Adrenal gland (tissue), 9 donors: ENCODE measurements at regions not wholly inside any gene's neighbourhood (a gene's known extent, or its start where the extent isn't known, plus 50 kb on each side); places are given as distances from the start of the nearest gene placed in this dataset.

Source experiments
- DNase-seq, 7 donors: peaks; one replicate each; pipeline ENCODE4 v3.0.0-alpha.2; 2019 to 2020
- H3K27ac ChIP-seq, 5 donors: fragments of 200-600 bp; sonication (generic) in 4 of 5; 1 replicate in 3 of 5; 2 replicates in 2 of 5; pipeline versions ENCODE4 v1.5.1 to v1.8.0; 2016 to 2020; ENCODE audit warnings: mild to moderate bottlenecking in 1 of 5
- H3K27me3 ChIP-seq: fragments of 200-600 bp; 2 replicates; pipeline ENCODE4 v1.8.0; 2021
- H3K36me3 ChIP-seq, 2 donors: fragments of 200-600 bp; replicated peaks in 1 of 2; 1 replicate in 1 of 2; 2 replicates in 1 of 2; pipeline versions ENCODE4 v1.5.1 to v1.8.0; 2018 to 2022
- H3K4me1 ChIP-seq, 2 donors: fragments of 200-600 bp; replicated peaks in 1 of 2; 1 replicate in 1 of 2; 2 replicates in 1 of 2; pipeline versions ENCODE4 v1.5.1 to v1.8.0; 2018 to 2021
- H3K4me3 ChIP-seq, 4 donors: fragments of 200-600 bp; sonication (generic) in 3 of 4; one replicate each; pipeline ENCODE4 v1.5.1; 2016 to 2018
- H3K9me3 ChIP-seq, 3 donors: fragments of 200-600 bp; sonication (generic) in 1 of 3; replicated peaks in 1 of 3; 1 replicate in 2 of 3; 2 replicates in 1 of 3; pipeline versions ENCODE4 v1.5.1 to v1.8.0; 2016 to 2021
- POLR2A ChIP-seq, 2 donors: fragments of 450-650 bp; IDR thresholded peaks; one replicate each; pipeline ENCODE4 v1.6.1; 2017; ENCODE audit warnings: antibody characterized with exemption in 2 of 2, mild to moderate bottlenecking in 2 of 2, moderate library complexity in 1 of 2
- WGBS, 4 donors: extraction: QIAGEN DNeasy Blood & Tissue Kit in 2 of 4; methylation state at CpG; one replicate each; pipeline versions ENCODE4 v1.1.5 to v1.1.7; 2013 to 2017; 5-methylcytosine and 5-hydroxymethylcytosine counted together
- intact Hi-C, 2 donors: fragments of 100-400 bp; cut with DNase I; formaldehyde crosslinking; loops; one replicate each; pipeline versions ENCODE4 v1.14.1 to v1.15.0; 2022 to 2023
- TF ChIP-seq, protein P1 (sequence below), 6 experiments: fragments of 450-650 bp in 4 of 6; fragments of 200-600 bp in 2 of 6; sonication (generic) in 1 of 6; IDR thresholded peaks; 1 replicate in 5 of 6; 2 replicates in 1 of 6; pipeline versions ENCODE4 v1.5.1 to v1.8.0; 2016 to 2021; ENCODE audit warnings: antibody characterized with exemption in 6 of 6, mild to moderate bottlenecking in 2 of 6, moderate library complexity in 1 of 6
- donor health status: healthy with polysubstance abuse.
- donor health status: Bipolar disorder and iron deficiency.
- donor health status: DM: yes; HTN: yes; CAD: no.
- donor health status: DM: no; HTN: no; CAD: no.
- donor health status: DM: no; HTN: no; CAD: no.

DNA sequence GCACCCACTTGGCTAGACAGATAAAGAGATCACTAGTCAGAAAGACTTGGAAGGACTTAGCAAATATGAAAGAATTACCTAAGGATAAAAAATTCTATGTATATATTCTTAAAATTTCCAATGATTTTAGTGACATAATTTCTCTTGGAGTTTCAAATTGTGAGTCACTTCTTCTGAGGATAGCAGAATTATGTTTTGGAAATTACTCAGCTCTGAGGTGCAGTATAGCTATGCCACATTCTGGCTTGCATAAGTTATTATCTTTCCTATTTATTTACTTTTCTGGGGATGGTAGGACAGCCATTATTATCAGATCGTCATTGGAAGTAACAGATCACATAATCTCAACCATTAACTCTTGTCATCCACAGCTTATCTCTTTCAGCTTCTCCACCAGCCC, 853.5 kb downstream of the TRIML1 start:
- Histone ChIP-seq H3K9me3 (no peaks in the 10 kb centered on the region), H3K27ac (no peak overlapping the region), H3K4me1 (no peaks in the 10 kb centered on the region), H3K27me3 (no peaks in the 10 kb centered on the region), H3K36me3 (no peaks in the 10 kb centered on the region), H3K4me3 (no peak overlapping the region)
- DNase-seq = no peak
- intact Hi-C loops = no loop called here
- WGBS, 4 donors = 56 to 76% (median 66%) methylated on average over 1 of the region's 1 CpG
- TF ChIP-seq, protein P1, sequence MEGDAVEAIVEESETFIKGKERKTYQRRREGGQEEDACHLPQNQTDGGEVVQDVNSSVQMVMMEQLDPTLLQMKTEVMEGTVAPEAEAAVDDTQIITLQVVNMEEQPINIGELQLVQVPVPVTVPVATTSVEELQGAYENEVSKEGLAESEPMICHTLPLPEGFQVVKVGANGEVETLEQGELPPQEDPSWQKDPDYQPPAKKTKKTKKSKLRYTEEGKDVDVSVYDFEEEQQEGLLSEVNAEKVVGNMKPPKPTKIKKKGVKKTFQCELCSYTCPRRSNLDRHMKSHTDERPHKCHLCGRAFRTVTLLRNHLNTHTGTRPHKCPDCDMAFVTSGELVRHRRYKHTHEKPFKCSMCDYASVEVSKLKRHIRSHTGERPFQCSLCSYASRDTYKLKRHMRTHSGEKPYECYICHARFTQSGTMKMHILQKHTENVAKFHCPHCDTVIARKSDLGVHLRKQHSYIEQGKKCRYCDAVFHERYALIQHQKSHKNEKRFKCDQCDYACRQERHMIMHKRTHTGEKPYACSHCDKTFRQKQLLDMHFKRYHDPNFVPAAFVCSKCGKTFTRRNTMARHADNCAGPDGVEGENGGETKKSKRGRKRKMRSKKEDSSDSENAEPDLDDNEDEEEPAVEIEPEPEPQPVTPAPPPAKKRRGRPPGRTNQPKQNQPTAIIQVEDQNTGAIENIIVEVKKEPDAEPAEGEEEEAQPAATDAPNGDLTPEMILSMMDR (IDR thresholded peaks at IDR 0.05) = no peak
- TF ChIP-seq POLR2A (IDR thresholded peaks at IDR 0.05) = no peak

DNA sequence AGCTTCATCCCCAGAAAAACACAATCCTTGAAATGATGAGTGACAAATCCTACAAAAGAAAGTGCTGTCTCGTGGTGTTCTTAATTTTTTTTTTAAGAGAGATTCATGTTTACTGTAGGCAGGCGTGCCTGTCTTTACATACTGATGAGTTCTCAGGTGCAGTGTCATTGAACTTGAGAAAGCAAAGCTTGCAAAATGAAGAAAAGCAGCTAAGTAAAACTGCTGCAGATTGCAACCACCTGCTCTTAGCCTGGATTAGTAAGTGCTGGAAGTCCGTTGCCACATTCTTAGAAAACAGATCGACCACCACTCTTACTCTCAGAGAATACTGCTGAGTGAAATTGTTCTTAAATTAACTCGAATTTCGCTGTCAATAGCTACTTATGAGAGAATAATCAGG, 854.6 kb downstream of the TRIML1 start:
- intact Hi-C loops = no loop called here
- H3K4me3 ChIP-seq = no peak overlapping the region
- no peaks in the 10 kb centered on the region for H3K36me3 ChIP-seq
- no peaks in the 10 kb centered on the region for H3K27me3 ChIP-seq
- H3K27ac ChIP-seq = no peak overlapping the region
- DNase-seq = no peak
- no peaks in the 10 kb centered on the region for H3K9me3 ChIP-seq
- H3K4me1 ChIP-seq = no peaks in the 10 kb centered on the region
- 61 to 78% (median 74%) methylated on average over 6 of the region's 6 CpGs for WGBS, 4 donors
- TF ChIP-seq, protein P1 (IDR thresholded peaks at IDR 0.05) = no peak
- TF ChIP-seq POLR2A (IDR thresholded peaks at IDR 0.05) = no peak

DNA sequence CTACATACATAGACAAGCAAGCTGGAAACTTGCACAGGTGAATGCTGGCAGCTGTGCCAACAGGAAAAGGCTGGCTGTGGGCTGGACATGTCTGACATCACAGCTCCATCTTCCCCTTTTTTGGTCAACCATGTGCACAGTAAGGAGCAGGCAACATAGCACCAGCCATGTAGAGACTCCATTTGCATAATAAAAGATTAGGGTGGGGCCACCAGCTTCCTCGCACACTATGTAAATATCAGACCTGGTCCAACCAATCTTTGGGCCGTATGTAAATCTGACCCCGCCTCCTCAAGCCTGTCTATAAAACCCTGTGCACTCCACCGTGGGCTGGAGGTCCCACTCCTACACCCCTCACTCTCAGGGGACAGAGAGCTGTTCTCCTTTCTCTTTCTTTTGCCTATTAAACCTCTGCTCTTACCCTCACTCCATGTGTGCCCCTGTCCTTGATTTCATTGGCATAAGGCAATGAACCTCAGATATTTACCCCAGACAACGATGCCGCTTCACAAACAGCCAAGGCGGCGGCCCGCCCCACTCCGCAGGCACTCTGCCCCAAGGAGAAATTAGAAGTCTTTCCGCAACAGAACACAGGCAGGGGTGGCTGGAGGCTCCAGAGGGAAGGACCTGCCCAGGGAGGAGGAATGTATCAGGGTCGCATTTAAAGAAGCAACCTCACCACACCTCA, 862.2 kb downstream of the TRIML1 start:
- TF ChIP-seq POLR2A (IDR thresholded peaks at IDR 0.05) = no peak
- TF ChIP-seq, protein P1 (IDR thresholded peaks at IDR 0.05) = no peak
- Histone ChIP-seq H3K27me3 (no peaks in the 10 kb centered on the region), H3K4me3 (no peak overlapping the region), H3K27ac (no peak overlapping the region), H3K9me3 (no peaks in the 10 kb centered on the region), H3K4me1 (no peaks in the 10 kb centered on the region), H3K36me3 (no peaks in the 10 kb centered on the region)
- 92 to 98% (median 94%) methylated on average over 11 to 12 of the region's 12 CpGs for WGBS, 4 donors
- intact Hi-C loops = no loop called here
- DNase-seq = no peak

DNA sequence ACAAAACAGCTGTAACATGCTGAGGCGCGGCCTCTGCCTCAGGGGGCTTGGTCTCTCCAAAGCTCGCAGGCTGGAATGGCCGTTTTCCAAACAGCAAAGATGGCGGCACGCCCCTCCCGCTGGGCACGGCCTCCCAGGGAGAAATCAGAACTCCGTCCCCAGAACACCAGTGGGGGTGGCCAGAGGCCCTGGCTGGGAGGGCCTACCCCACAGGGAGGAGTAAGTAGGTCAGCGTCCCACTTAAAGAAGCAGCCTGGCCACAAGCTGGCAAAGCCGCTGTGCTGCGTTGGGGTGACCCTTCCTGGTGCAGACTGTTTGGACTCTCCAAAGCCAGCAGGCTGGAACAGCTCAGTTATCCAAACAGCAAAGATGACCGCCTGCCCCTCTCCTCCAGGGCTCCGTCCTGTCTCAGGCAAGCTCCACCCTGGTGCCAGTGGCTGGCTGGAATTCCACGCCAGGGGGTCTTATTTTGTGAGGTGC, 862.8 kb downstream of the TRIML1 start:
- DNase-seq = no peak
- WGBS, 4 donors = 90 to 98% (median 95%) methylated on average over 2 to 15 of the region's 15 CpGs
- Histone ChIP-seq H3K27ac (no peak overlapping the region), H3K36me3 (no peaks in the 10 kb centered on the region), H3K9me3 (no peaks in the 10 kb centered on the region), H3K27me3 (no peaks in the 10 kb centered on the region), H3K4me3 (no peak overlapping the region), H3K4me1 (no peaks in the 10 kb centered on the region)
- TF ChIP-seq, protein P1 (IDR thresholded peaks at IDR 0.05) = no peak
- no peak for TF ChIP-seq POLR2A (IDR thresholded peaks at IDR 0.05)
- intact Hi-C loops = no loop called here
